Right lobe of liver (tissue), 4 donors: ENCODE measurements at regions not wholly inside any gene's neighbourhood (a gene's known extent, or its start where the extent isn't known, plus 50 kb on each side); places are given as distances from the start of the nearest gene placed in this dataset.

Source experiments
- CTCF ChIP-seq, 4 donors: fragments of 200-600 bp in 3 of 4; fragments of 450-650 bp in 1 of 4; IDR thresholded peaks; one replicate each; pipeline versions ENCODE4 v1.5.1 to v1.8.0; 2016 to 2022; ENCODE audit warnings: antibody characterized with exemption in 4 of 4, mild to moderate bottlenecking in 2 of 4
- POLR2A ChIP-seq: fragments of 450-650 bp; IDR thresholded peaks from one replicate; pipeline ENCODE4 v1.6.1; 2017; ENCODE audit warnings: antibody characterized with exemption, mild to moderate bottlenecking
- donor health status: DM: no; HTN: no; CAD: no.
- donor health status: DM: no; HTN: no; CAD: no.
- donor health status: DM: no; HTN: yes; CAD: no.

- TF ChIP-seq CTCF (IDR thresholded peaks at IDR 0.05) (no peak), POLR2A (no peak)
These were observed 199.9 kb upstream of the CTTNBP2NL start for GRCh38 chr1:112196008-112196588.
